T-helper 17 cell (primary cell): ENCODE measurements at regions not wholly inside any gene's neighbourhood (a gene's known extent, or its start where the extent isn't known, plus 50 kb on each side); places are given as distances from the start of the nearest gene placed in this dataset.

ENCODE experiments used
- ATAC-seq: fragments of 150-1000 bp; cut with Tn5 transposase; 2 replicates; pipeline ENCODE4 v1.10.0; 2021; ENCODE audit warnings: mild to moderate bottlenecking, moderate library complexity
- DNase-seq, 3 donors: peaks; one replicate each; pipeline versions ENCODE4 v3.0.0 to v3.0.0-alpha.2; 2020 to 2021
- H3K9me3 ChIP-seq: one replicate; pipeline ENCODE4 v1.7.0; 2013; ENCODE audit warnings: low read length, mild to moderate bottlenecking; ENCODE audit not compliant: control insufficient read depth, poor library complexity, severe bottlenecking
- H3K27ac Mint-ChIP-seq: one replicate; pipeline ENCODE4 v1.8.0; 2022; ENCODE audit warnings: mild to moderate bottlenecking, moderate library complexity, mixed read lengths
- H3K27me3 Mint-ChIP-seq: one replicate; pipeline ENCODE4 v1.8.0; 2022; ENCODE audit warnings: mixed read lengths
- H3K36me3 Mint-ChIP-seq: one replicate; pipeline ENCODE4 v1.8.0; 2022; ENCODE audit warnings: low read depth, mixed read lengths
- H3K4me1 Mint-ChIP-seq: one replicate; pipeline ENCODE4 v1.8.0; 2022; ENCODE audit warnings: mild to moderate bottlenecking, mixed read lengths
- H3K4me3 Mint-ChIP-seq: one replicate; pipeline ENCODE4 v1.8.0; 2022; ENCODE audit warnings: mild to moderate bottlenecking, moderate library complexity, mixed read lengths

DNA sequence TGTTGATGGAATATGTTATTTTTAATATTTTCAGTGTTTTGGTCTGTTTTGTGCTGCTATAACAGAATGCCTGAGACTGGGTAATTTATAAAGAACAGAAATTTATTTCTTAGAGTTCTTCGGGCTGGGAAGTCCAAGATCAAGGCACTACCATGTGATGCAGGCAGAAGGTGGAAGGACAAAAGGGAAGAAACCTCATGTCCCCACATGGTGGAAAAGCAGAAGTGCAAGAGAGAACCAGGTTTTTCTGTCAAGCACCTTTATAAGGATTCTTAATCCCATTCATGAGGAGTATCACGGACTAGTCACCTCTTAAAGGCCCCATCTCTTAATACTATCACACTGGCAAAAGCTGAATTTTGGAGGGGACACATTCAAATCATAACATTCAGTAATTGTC is 57.9 kb upstream of the EPHB3 start:
- H3K27ac Mint-ChIP-seq = no peak overlapping the region
- ATAC-seq (no peak), DNase-seq (no peak)
- H3K4me3 Mint-ChIP-seq = no peak overlapping the region
- peaks cover 2% of the 10 kb centered on the region for H3K4me1 Mint-ChIP-seq
- peaks cover 68% of the 10 kb centered on the region for H3K27me3 Mint-ChIP-seq
- no peaks in the 10 kb centered on the region for H3K9me3 ChIP-seq
- H3K36me3 Mint-ChIP-seq = no peaks in the 10 kb centered on the region

- H3K9me3 ChIP-seq = no peaks in the 10 kb centered on the region
- H3K36me3 Mint-ChIP-seq = no peaks in the 10 kb centered on the region
- ATAC-seq (no peak), DNase-seq (no peak)
- peaks cover 2% of the 10 kb centered on the region for H3K4me1 Mint-ChIP-seq
- H3K4me3 Mint-ChIP-seq = no peak overlapping the region
- H3K27me3 Mint-ChIP-seq = peaks cover 65% of the 10 kb centered on the region
- H3K27ac Mint-ChIP-seq = no peak overlapping the region
Observed at GRCh38 chr3:184505076-184505878, 56.3 kb upstream of the EPHB3 start.

GRCh38 chr3:184506561-184506991 is 55.0 kb upstream of the EPHB3 start:
- peaks cover 2% of the 10 kb centered on the region for H3K4me1 Mint-ChIP-seq
- peaks cover 71% of the 10 kb centered on the region for H3K27me3 Mint-ChIP-seq
- H3K9me3 ChIP-seq = no peaks in the 10 kb centered on the region
- H3K27ac Mint-ChIP-seq = no peak overlapping the region
- H3K36me3 Mint-ChIP-seq = no peaks in the 10 kb centered on the region
- no peak overlapping the region for H3K4me3 Mint-ChIP-seq
- DNase-seq = no peak
- no peak for ATAC-seq

GRCh38 chr3:184508938-184509337 is 52.6 kb upstream of the EPHB3 start:
- DNase-seq (no peak), ATAC-seq (no peak)
- H3K27ac Mint-ChIP-seq = no peak overlapping the region
- no peaks in the 10 kb centered on the region for H3K9me3 ChIP-seq
- H3K36me3 Mint-ChIP-seq = peaks cover 7% of the 10 kb centered on the region
- no peak overlapping the region for H3K4me3 Mint-ChIP-seq
- H3K4me1 Mint-ChIP-seq = peaks cover 11% of the 10 kb centered on the region
- peaks cover 88% of the 10 kb centered on the region for H3K27me3 Mint-ChIP-seq

- H3K27me3 Mint-ChIP-seq = peaks cover 92% of the 10 kb centered on the region
Observed at GRCh38 chr3:184511741-184512140, 49.8 kb upstream of the EPHB3 start.

More at GRCh38 chr3:184511741-184512140, 49.8 kb upstream of the EPHB3 start:
- no peak for ATAC-seq
- no peak for DNase-seq
- Mint-ChIP-seq H3K4me3 (no peak overlapping the region), H3K36me3 (peaks cover 10% of the 10 kb centered on the region), H3K27ac (no peak overlapping the region), H3K4me1 (peaks cover 12% of the 10 kb centered on the region)
- no peaks in the 10 kb centered on the region for H3K9me3 ChIP-seq
